Astrocyte of the spinal cord (primary cell): ENCODE measurements at regions not wholly inside any gene's neighbourhood (a gene's known extent, or its start where the extent isn't known, plus 50 kb on each side); places are given as distances from the start of the nearest gene placed in this dataset.
"Not testable (repeated sequence)": the region's sequence is repeated elsewhere in the genome, so short reads cannot be mapped to it uniquely, and the experiment has no call there.

Experiments used
- DNase-seq: peaks from one replicate; pipeline ENCODE4 v3.0.0; 2011; ENCODE audit warnings: low read depth, low spot score
- H3K4me3 ChIP-seq: 2 replicates; pipeline ENCODE4 v1.5.1; 2011; ENCODE audit warnings: low read depth, mild to moderate bottlenecking, low read length, moderate library complexity
- in situ Hi-C: cut with HindIII; loops from 2 replicates; pipeline ENCODE4 v1.10.0; 2017; ENCODE audit warnings: low sequenced_read_pairs
- TF ChIP-seq, protein P1 (sequence below): IDR thresholded peaks from 2 replicates; pipeline ENCODE4 v1.5.1; 2012; ENCODE audit warnings: low read depth, mild to moderate bottlenecking, low read length, inconsistent platforms

DNA sequence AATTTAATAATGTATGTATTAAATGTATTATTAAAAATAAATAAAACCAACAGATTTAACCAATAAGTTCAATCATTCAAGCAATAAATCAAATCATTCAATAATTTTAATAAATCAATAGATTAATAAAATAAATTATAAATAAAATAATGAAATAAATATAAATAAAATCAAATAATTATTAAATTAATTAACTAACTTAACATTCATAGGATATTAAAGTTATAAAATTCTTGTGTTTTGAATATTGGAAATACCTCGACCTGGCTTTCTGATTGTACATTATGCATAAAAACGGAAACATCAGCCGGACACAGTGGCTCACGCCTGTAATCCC, 182.2 kb downstream of the BANP start:
- in situ Hi-C loops = no loop called here
- H3K4me3 ChIP-seq = no peak overlapping the region
- no peak for DNase-seq
- TF ChIP-seq, protein P1, sequence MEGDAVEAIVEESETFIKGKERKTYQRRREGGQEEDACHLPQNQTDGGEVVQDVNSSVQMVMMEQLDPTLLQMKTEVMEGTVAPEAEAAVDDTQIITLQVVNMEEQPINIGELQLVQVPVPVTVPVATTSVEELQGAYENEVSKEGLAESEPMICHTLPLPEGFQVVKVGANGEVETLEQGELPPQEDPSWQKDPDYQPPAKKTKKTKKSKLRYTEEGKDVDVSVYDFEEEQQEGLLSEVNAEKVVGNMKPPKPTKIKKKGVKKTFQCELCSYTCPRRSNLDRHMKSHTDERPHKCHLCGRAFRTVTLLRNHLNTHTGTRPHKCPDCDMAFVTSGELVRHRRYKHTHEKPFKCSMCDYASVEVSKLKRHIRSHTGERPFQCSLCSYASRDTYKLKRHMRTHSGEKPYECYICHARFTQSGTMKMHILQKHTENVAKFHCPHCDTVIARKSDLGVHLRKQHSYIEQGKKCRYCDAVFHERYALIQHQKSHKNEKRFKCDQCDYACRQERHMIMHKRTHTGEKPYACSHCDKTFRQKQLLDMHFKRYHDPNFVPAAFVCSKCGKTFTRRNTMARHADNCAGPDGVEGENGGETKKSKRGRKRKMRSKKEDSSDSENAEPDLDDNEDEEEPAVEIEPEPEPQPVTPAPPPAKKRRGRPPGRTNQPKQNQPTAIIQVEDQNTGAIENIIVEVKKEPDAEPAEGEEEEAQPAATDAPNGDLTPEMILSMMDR = no peak

DNA sequence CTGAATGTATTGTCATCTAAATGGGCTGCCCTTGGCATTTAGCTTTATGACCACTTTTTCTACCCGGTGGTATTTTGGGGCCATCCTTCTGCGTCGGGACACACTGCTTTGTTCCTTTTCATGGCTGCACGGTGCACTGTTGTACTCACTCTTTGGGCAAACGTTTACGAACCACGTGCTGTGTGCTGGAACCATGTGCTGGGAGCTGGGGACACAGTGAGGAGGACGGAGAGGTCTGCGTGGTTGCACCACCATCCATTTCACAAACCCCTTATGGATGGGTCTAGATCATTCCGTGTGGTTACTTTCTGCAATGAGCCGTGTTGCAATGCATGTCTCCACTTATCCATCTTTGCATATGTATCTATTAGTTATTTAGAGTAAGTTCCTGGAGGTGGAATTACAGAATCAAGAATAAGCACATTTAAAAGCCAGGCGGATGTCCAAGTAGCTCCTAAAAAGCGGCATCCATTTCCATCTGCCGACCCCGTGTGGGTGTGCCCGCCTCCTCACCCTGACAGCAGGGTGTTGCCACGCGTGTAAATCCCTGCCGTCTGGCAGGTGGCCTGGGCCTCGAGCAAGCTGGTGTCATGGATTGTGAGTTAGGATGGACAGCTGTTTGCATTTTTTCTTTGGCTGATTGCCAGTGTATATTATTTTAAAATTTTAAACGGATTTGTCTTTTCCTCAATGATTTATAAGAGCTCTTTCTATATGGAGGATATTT, 183.1 kb downstream of the BANP start:
- DNase-seq, H3K4me3 ChIP-seq, in situ Hi-C loops: not testable (repeated sequence)

DNA sequence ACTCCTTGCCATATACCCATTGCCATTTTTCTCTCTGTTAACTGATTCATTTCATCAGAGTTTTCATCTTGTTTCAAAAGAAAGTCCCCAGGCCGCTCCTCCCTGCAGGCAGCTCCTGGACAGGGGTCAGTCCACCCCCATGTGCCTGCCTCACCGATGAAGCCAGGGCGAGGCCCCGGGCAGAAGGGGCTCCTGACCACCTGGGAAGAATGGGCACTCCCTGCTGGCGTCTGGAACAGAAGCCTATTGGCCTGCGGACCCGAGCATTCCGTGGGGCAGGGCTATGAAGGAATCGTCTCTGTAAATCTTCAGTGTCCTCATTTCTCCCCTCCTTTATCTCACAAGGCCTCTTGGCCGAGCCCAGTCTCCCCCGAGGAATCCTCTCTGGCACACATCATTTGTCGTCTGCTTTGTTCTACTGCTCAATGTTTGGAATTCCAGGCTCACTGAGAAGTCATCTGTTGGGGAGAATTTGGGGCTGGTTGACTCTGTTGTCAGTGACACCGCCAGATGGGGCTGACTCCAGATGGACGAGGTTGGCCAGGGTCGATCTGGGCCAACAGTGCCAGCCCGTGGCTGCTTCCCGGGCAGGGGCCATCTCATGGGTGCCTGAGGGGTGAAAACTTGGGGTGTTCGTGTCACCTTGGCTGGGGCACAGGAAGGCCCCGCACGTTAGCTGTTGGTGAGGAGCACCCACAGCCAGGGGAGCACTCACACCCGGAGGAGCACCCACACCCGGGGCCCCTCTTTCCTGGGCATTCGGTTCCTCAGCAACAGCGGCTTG, 183.9 kb downstream of the BANP start:
- H3K4me3 ChIP-seq, DNase-seq, in situ Hi-C loops: not testable (repeated sequence)

DNA sequence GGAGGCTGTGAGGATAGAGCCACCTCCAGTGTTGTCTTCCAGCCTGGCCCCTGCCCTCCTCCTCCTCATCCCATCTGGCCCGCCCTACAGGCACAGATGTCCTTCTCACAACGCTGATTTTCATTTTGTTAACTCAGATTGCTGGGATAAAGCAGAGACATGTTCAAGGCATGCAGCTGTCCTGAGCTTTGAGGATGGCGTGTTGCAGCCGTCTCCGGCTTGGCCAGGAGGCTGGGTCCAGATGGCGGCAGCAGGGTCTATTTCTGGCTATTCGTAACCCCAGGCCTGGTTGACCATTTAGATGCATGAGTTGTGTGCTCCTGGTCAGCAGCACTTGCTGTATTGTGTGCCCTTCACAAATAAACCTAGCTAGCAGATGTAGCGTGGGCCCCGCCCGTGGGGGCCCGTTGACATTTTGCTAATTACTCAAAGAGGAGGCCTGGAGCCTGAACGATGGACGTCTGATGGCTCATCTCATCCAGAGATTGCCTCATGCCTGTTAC, 185.0 kb downstream of the BANP start:
- in situ Hi-C loops, DNase-seq, H3K4me3 ChIP-seq: not testable (repeated sequence)

DNA sequence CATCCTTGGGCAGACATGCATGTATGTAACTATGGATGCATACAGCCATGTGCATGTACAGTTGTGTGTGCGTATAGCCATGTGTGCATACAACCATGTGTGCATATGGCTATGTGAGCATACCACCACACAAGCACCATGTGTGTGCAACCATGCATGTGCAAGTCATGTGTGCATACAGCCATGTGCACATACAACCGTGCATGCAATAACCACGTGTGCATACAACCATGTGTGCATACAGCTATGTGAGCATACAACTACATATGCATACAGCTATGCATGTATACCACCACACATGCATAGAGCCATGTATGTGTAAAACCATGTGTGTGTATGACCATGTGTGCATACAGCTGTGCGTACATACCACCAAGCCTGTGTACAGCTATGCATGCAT, 185.7 kb downstream of the BANP start:
- H3K4me3 ChIP-seq, in situ Hi-C loops, DNase-seq: not testable (repeated sequence)

DNA sequence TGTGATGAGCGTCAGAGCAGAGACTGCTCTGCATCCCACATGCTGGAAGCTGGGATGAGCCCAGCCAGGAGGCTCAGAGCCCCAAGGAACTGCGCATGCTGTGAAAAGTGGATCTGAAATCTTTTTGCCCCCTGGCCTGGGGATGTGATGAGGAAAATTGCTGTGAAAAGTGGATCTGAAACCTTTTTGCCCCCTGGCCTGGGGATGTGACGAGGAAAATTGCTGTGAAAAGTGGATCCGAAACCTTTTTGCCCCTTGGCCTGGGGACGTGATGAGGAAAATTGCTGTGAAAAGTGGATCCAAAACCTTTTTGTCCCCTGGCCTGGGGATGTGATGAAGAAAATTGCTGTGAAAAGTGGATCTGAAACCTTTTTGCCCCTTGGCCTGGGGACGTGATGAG, 187.9 kb downstream of the BANP start:
- in situ Hi-C loops, DNase-seq, H3K4me3 ChIP-seq: not testable (repeated sequence)

DNA sequence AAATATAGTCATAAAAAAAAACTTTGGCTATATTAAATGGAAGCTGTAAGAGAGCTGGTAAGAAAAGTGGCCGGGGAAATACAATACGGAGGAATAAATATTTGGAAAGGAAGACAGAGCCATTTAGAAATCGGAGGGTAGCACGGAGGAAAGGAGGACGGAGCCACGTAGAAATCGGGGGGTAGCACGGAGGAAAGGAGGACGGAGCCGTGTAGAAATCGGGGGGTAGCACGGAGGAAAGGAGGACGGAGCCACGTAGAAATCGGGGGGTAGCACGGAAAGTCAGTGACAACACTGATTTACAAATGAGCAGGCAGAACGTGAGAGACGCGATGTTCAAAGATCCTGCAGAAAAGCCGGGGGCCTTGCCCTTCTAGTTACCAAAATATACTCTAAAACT, 189.0 kb downstream of the BANP start:
- in situ Hi-C loops, DNase-seq, H3K4me3 ChIP-seq: not testable (repeated sequence)

DNA sequence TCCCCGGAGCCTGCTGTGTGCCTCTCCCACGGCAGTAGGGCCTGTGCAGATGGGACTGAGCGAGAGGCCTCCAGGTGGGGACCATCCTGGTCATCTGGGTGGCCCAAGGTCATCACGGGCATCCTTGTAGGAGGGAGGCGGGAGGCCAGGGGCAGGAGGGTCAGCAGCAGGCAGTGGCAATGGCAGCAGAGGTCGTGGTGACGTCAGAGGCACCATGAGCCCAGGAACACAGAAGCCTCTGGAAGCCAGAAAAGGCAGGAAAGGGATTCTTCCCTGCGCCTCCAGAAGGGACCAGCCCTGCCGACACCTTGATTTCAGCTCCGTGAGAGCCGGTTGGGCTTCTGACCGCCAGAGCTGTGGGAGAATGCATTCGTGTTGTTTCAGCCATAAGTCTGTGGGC, 190.3 kb downstream of the BANP start:
- in situ Hi-C loops = no loop called here
- no peak overlapping the region for H3K4me3 ChIP-seq
- TF ChIP-seq, protein P1 = no peak
- DNase-seq = no peak

DNA sequence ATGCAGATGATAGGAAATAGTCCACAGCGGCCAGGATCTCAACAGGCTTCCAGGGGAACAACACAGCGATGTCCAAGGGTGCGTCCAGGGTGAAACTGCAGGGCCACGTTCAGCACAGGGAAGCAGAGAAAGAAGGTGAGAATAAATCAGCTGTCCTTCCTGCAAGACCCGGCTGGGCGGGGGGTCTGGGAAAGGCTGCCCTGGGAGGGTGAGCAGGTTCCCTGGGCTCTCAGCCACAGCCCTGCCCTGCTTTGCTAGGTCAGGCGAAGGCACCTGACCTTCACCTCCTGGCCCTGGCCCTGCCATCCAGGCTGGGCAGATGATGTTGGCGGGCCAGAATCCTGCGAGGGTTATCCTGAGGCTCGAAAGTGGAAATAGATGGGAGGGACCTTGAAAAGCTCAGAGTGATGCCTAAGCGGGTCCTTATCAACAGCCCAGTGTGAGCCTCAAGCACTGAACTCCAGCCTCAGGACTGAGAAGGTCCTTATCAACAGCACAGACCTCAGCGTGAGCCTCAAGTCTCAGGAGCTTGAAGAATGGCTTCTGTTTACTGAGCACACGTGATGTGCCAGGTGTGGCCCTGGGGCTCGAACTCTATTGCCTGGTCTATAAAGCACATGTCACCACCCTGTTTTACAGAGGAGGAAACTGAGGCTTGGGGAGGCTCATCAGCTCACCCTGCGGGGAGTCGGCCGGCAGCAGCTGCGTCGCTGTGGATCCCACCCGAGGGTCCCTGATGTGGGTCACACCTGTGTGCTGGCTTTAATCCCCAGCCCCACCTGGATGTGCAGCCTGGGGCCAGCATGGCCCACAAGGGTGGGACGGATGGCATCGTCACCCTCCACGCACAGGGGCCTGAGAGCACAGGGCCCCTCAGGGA, 191.1 kb downstream of the BANP start:
- H3K4me3 ChIP-seq, in situ Hi-C loops, DNase-seq: not testable (repeated sequence)

DNA sequence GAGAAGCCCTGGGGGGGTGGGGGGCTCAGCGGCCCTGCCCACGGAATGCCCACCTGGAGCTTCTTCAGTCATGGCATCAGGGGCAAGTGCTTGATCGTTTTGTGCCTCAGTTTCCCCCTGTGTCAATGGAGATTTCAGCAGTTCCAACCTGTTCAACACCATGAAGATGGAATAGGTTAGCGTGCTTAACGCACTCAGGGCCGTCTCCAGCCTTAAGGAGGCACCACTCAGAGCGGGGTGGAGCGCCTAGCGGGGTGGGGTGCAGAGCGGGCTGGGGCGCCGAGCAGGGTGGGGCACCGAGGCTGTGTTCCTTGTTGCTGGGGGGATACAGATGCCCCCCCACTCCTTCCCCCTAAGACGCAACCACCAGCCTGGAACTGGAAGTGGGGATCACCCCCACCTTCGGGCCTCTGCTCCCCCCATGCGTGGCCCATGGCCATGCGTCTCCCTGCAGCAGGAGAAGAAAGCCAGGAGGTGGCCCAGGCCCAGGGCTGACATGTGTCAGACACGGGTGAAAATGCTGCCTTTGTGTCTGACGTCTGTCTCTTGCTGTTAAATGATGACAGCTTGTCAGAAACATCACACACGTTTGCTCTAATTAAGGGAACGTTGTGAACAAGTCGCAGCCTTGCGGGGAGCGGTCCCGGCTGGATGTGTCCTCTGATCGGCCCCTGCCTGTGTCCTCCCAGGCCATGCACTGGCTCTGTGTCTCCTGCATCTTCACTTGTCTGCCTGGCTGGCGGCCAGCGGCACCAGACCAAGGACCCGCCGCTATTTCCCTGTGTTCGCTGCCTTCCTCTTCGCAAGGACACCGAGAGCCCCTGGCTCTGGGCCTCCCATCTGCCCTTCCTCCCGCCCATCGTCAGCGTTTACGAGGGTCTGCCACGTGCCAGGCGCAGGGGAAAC, 192.1 kb downstream of the BANP start:
- DNase-seq, in situ Hi-C loops, H3K4me3 ChIP-seq: not testable (repeated sequence)
